ENCODE measurements at regions not wholly inside any gene's neighbourhood (a gene's known extent, or its start where the extent isn't known, plus 50 kb on each side); places are given as distances from the start of the nearest gene placed in this dataset.
"Not testable (repeated sequence)": the region's sequence is repeated elsewhere in the genome, so short reads cannot be mapped to it uniquely, and the experiment has no call there.

DNA sequence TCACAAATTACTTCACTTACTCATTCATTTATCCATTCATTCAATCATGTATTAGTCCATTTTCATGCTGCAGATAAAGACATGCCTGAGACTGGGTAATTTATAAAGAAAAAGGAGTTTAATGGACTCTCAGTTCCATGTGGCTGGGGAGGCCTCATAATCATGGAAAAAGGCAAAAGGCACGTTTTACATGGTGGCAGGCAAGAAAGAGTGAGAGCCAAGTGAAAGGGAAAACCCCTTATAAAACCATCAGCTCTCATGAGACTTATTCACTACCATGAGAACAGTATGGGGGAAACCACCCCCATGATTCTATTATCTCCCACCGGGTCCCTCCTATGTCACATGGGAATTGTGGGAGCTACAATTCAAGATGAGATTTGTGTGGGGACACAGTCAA lies 452.0 kb downstream of the MIAT start:
- DNase-seq; intact Hi-C loops (cut with DNase I); ATAC-seq (ENCODE audit: poor library complexity): not testable (repeated sequence)

GRCh38 chr22:27110665-27111451 lies 453.5 kb downstream of the MIAT start:
- DNase-seq (no peak), ATAC-seq (ENCODE audit: poor library complexity) (no peak)
- intact Hi-C loops (cut with DNase I) = no loop called here

- DNase-seq (no peak), ATAC-seq (ENCODE audit: poor library complexity) (no peak)
- intact Hi-C loops (cut with DNase I) = no loop called here
Observed at GRCh38 chr22:27111796-27112672, 454.6 kb downstream of the MIAT start.

DNA sequence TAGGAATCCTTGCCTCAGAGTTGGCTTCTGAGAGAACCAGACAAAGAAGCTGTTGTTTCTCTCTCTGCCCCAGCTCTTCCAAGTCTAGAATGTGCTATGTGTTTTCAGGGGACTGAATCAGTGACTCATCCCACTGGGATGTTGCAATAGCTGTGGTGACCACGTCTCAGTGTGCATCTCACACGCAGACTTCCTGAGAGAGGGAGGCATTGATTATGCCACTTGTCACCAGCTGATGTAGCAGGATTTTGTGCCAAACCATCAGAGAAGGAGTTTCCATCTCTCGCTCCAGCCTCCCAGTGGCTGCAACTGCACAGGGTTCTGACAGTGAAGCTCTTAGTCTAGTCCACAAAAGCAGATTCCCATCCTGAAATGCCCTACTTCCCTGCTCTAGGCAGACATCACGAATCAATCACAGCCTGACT lies 455.8 kb downstream of the MIAT start:
- DNase-seq (peak; percentile 63), ATAC-seq (ENCODE audit: poor library complexity) (peak; percentile 93)
- intact Hi-C loops (cut with DNase I) = no loop called here

- intact Hi-C loops (cut with DNase I) = no loop called here
- ATAC-seq (ENCODE audit: poor library complexity) = no peak
Observed at GRCh38 chr22:27113641-27114040, 456.3 kb downstream of the MIAT start.

GRCh38 chr22:27114186-27114585 lies 456.8 kb downstream of the MIAT start:
- no peak for DNase-seq
- intact Hi-C loops (cut with DNase I) = no loop called here
- ATAC-seq (ENCODE audit: poor library complexity) = no peak

More at GRCh38 chr22:27113641-27114040, 456.3 kb downstream of the MIAT start:
- DNase-seq = no peak

DNA sequence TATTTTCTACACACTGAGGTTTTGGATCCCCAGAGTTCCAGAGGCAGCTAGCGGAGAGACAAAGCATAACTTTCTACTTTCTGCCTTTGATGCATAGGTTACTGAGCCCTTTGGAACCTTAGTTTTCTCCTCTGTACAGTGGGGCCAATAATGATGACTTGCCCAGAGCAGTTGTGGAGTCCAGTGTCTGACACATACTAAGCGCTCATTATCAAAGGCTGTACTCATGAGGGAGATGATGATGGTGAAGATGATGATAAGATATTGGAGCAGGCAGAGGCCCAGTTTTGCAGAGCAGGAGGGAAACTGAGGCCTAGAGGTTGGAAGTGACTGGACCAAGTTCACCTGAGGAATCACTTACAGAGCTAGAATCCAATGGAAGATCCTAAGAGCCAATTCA lies 458.0 kb downstream of the MIAT start:
- ATAC-seq (ENCODE audit: poor library complexity) = no peak
- no peak for DNase-seq
- intact Hi-C loops (cut with DNase I) = no loop called here

- intact Hi-C loops (cut with DNase I) = no loop called here
- DNase-seq = no peak
- ATAC-seq (ENCODE audit: poor library complexity) = no peak
Observed at GRCh38 chr22:27115816-27116256, 458.4 kb downstream of the MIAT start.

- no peak for DNase-seq
- intact Hi-C loops (cut with DNase I) = no loop called here
- ATAC-seq (ENCODE audit: poor library complexity) = no peak
Observed at GRCh38 chr22:27116312-27117086, 459.1 kb downstream of the MIAT start.

GRCh38 chr22:27120036-27120435 lies 462.6 kb downstream of the MIAT start:
- intact Hi-C loops (cut with DNase I) = no loop called here
- ATAC-seq (ENCODE audit: poor library complexity) = no peak
- no peak for DNase-seq

DNA sequence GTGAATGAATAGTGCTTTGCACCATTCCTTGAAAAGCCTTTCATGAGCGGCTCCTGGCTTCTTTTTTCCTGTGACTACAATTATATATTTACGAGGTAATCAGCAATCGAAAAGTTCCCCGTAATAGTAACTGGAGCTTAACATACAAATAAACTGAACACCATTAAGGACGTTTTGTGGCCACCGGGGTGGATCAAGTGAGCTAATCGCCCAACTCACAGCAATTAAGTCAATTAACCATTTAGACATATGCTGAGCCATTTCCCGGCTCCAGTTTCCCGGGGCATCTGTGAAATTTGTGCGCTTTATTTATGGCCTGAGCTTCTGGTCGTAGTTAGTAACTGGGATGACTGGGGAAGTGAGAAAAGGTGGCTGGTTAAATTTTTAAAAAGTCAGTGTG lies 465.2 kb downstream of the MIAT start:
- intact Hi-C loops (cut with DNase I) = no loop called here
- no peak for ATAC-seq (ENCODE audit: poor library complexity)
- DNase-seq = no peak

DNA sequence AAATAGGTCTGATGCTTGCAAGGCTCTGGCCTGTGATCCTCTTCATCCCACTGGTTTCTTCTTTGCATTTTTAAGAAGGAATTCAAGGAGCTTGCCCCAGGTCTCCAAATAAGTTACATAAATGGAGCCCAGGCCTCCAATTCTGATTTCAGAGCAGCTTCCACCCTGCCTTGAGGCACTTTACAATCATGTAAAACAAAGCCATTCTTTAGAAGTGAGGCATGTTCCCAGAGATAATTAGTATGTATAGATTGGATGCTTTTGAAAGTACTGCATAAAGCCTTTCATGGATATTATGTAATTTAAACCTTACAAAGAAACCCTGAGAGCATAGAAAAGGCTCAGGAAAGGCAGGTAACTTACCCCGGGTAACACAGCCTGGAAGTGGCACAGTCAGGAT lies 466.5 kb downstream of the MIAT start:
- intact Hi-C loops (cut with DNase I) = no loop called here
- no peak for DNase-seq
- ATAC-seq (ENCODE audit: poor library complexity) = no peak

DNA sequence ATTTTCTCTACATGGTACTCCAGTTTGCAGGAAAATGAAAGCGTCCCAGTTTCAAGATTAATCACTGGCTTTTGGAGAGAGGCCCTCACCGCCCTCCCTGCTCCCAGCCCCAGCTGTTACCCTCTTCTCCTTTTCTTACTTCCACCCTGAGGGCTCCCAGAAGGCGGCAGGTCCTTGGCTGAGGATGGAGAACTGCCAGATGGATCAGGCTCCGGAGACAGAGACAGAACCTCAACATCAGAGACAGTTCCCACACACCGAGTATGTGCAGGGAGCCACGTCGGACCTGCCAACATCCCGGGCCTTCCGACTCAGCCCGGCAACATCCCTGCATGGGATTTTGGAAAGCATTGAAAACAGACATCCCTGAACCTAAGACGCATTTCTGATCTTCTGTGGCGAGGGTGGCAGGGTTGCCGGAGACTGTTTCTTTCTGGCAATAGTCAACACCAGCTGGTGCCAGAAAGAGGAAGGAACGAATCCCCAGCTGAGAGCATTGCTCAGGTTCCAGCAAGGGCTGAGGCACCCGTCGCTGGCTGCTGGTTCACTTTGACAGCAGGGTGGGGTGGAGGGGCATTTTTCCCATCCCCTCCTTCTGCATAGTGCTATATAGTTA lies 467.1 kb downstream of the MIAT start:
- DNase-seq = peak; percentile 65
- ATAC-seq (ENCODE audit: poor library complexity) = peak; percentile 87
- intact Hi-C loops (cut with DNase I) = no loop called here

GRCh38 chr22:27125539-27125938 lies 468.2 kb downstream of the MIAT start:
- DNase-seq = no peak
- intact Hi-C loops (cut with DNase I) = no loop called here
- no peak for ATAC-seq (ENCODE audit: poor library complexity)

- intact Hi-C loops (cut with DNase I) = no loop called here
- ATAC-seq (ENCODE audit: poor library complexity) = no peak
- no peak for DNase-seq
Observed at GRCh38 chr22:27127911-27128310, 470.5 kb downstream of the MIAT start.

- intact Hi-C loops (cut with DNase I) = no loop called here
- no peak for DNase-seq
- ATAC-seq (ENCODE audit: poor library complexity) = peak; percentile 36
Observed at GRCh38 chr22:27128461-27129085, 471.2 kb downstream of the MIAT start.

DNA sequence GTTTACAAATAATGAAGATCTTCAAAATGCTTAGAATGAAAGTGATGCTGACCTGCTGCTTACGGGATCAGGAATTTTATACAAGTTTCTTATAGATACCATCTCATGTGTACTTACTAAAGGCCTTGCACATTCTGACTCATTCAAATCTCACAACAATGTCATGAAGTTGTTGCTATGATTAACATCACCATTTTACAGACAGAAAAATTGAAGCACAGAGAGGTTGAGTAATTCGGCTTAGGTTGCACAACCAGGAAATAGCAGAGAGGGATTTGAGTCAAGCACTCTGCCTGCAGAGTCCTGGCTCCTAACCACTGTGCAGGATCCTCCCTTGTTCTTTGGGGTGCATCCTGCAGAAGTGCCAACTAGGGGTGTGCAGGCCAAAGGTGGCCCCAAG lies 471.9 kb downstream of the MIAT start:
- ATAC-seq (ENCODE audit: poor library complexity) = peak; percentile 40
- intact Hi-C loops (cut with DNase I) = no loop called here
- DNase-seq = no peak

GRCh38 chr22:27130906-27131305 lies 473.5 kb downstream of the MIAT start:
- DNase-seq = no peak
- ATAC-seq (ENCODE audit: poor library complexity) = no peak
- intact Hi-C loops (cut with DNase I) = no loop called here

Measured in Right ventricle myocardium superior (tissue), 1 donor.